Loucy (cell line): ENCODE measurements at regions not wholly inside any gene's neighbourhood (a gene's known extent, or its start where the extent isn't known, plus 50 kb on each side); places are given as distances from the start of the nearest gene placed in this dataset.

Source experiments
- H2AFZ ChIP-seq: fragments of 200-600 bp; sonication (generic); 2 replicates; pipeline ENCODE4 v1.6.0; 2016; ENCODE audit warnings: antibody characterized with exemption, mild to moderate bottlenecking, low read length, moderate library complexity
- H3F3A ChIP-seq: fragments of 200-600 bp; 2 replicates; pipeline ENCODE4 v1.6.0; 2016; ENCODE audit warnings: antibody characterized with exemption, low read depth, mild to moderate bottlenecking
- H3K27me3 ChIP-seq: fragments of 200-600 bp; sonication (generic); 2 replicates; pipeline ENCODE4 v1.6.1; 2014; ENCODE audit warnings: low read length, mild to moderate bottlenecking; ENCODE audit not compliant: insufficient read depth, poor library complexity, severe bottlenecking
- H3K36me3 ChIP-seq: fragments of 200-600 bp; sonication (generic); 2 replicates; pipeline ENCODE4 v1.6.1; 2016; ENCODE audit warnings: low read length; ENCODE audit not compliant: insufficient read depth
- H3K4me1 ChIP-seq: fragments of 200-600 bp; sonication (generic); 2 replicates; pipeline ENCODE4 v1.5.1; 2014; ENCODE audit warnings: low read length, mild to moderate bottlenecking; ENCODE audit not compliant: insufficient read depth, poor library complexity, severe bottlenecking
- H3K4me2 ChIP-seq: fragments of 200-600 bp; sonication (generic); 2 replicates; pipeline ENCODE4 v1.6.0; 2014; ENCODE audit warnings: antibody characterized with exemption, low read length, low read depth, mild to moderate bottlenecking; ENCODE audit not compliant: poor library complexity, severe bottlenecking
- H3K4me3 ChIP-seq: fragments of 200-600 bp; sonication (generic); 2 replicates; pipeline ENCODE4 v1.5.1; 2014; ENCODE audit warnings: low read length, mild to moderate bottlenecking, mixed read lengths; ENCODE audit not compliant: poor library complexity, severe bottlenecking
- H3K79me2 ChIP-seq: fragments of 200-600 bp; sonication (generic); 2 replicates; pipeline ENCODE4 v1.6.1; 2014; ENCODE audit warnings: low read length; ENCODE audit not compliant: insufficient read depth
- H3K9ac ChIP-seq: fragments of 200-600 bp; sonication (generic); 2 replicates; pipeline ENCODE4 v1.6.0; 2014; ENCODE audit warnings: mild to moderate bottlenecking, low read depth, low read length, moderate library complexity; ENCODE audit not compliant: poor library complexity, severe bottlenecking
- H3K9me2 ChIP-seq: fragments of 200-600 bp; sonication (generic); replicated peaks from 2 replicates; pipeline ENCODE4 v1.6.1; 2016; ENCODE audit warnings: low read depth, low read length, mixed read lengths
- H3K9me3 ChIP-seq: fragments of 200-600 bp; sonication (generic); 2 replicates; pipeline ENCODE4 v1.6.1; 2014; ENCODE audit warnings: mild to moderate bottlenecking, antibody characterized with exemption, low read length, low read depth; ENCODE audit not compliant: insufficient read depth
- H4K20me1 ChIP-seq: fragments of 200-600 bp; sonication (generic); 2 replicates; pipeline ENCODE4 v1.6.0; 2014; ENCODE audit warnings: antibody characterized with exemption, low read length, mild to moderate bottlenecking; ENCODE audit not compliant: insufficient read depth, poor library complexity, severe bottlenecking
- CTCF ChIP-seq: fragments of 200-600 bp; sonication (generic); conservative IDR thresholded peaks from 2 replicates; pipeline ENCODE4 v1.5.1; 2014; ENCODE audit warnings: mild to moderate bottlenecking, antibody characterized with exemption, low read length
- EZH2phosphoT487 ChIP-seq: fragments of 200-600 bp; IDR thresholded peaks from 2 replicates; pipeline ENCODE4 v1.6.1; 2018; ENCODE audit warnings: antibody characterized with exemption, mild to moderate bottlenecking, moderate library complexity, borderline replicate concordance

- Histone ChIP-seq H3K27me3 (no peaks in the 10 kb centered on the region), H3K9me2 (no peaks in the 10 kb centered on the region), H3K79me2 (no peaks in the 10 kb centered on the region), H3K4me1 (no peaks in the 10 kb centered on the region), H3K9ac (no peak overlapping the region), H3K4me3 (no peak overlapping the region), H4K20me1 (no peaks in the 10 kb centered on the region), H3F3A (no peaks in the 10 kb centered on the region), H3K4me2 (no peak overlapping the region), H3K9me3 (no peaks in the 10 kb centered on the region), H2AFZ (no peak overlapping the region), H3K36me3 (no peaks in the 10 kb centered on the region)
- TF ChIP-seq CTCF, result no peak
Observed at GRCh38 chr4:135065366-135065765, 863.8 kb upstream of the PABPC4L start.

- Histone ChIP-seq H3F3A (no peaks in the 10 kb centered on the region), H3K9me3 (no peaks in the 10 kb centered on the region), H3K4me3 (no peak overlapping the region), H3K4me2 (no peak overlapping the region), H3K4me1 (peaks cover 3% of the 10 kb centered on the region), H3K9ac (no peak overlapping the region), H3K79me2 (no peaks in the 10 kb centered on the region), H2AFZ (no peak overlapping the region), H3K36me3 (no peaks in the 10 kb centered on the region), H4K20me1 (no peaks in the 10 kb centered on the region), H3K27me3 (no peaks in the 10 kb centered on the region), H3K9me2 (no peaks in the 10 kb centered on the region)
- TF ChIP-seq EZH2phosphoT487, result no peak
- no peak for TF ChIP-seq CTCF
Observed at GRCh38 chr4:135050086-135050717, 848.6 kb upstream of the PABPC4L start.

GRCh38 chr4:135032670-135033069 is 831.1 kb upstream of the PABPC4L start:
- Histone ChIP-seq H4K20me1 (no peaks in the 10 kb centered on the region), H3K4me3 (no peak overlapping the region), H3K4me1 (no peaks in the 10 kb centered on the region), H3K27me3 (no peaks in the 10 kb centered on the region), H3K79me2 (no peaks in the 10 kb centered on the region), H2AFZ (no peak overlapping the region), H3K9ac (no peak overlapping the region), H3K36me3 (no peaks in the 10 kb centered on the region), H3F3A (no peaks in the 10 kb centered on the region), H3K9me2 (no peaks in the 10 kb centered on the region), H3K4me2 (no peak overlapping the region), H3K9me3 (no peaks in the 10 kb centered on the region)
- TF ChIP-seq CTCF, result no peak
- TF ChIP-seq EZH2phosphoT487, result no peak
